Motor neuron (in vitro differentiated cells): ENCODE measurements at regions not wholly inside any gene's neighbourhood (a gene's known extent, or its start where the extent isn't known, plus 50 kb on each side); places are given as distances from the start of the nearest gene placed in this dataset.

Experiments
- ATAC-seq, 8 experiments: fragments of 200-7000 bp; cut with Tn5 transposase; replicated peaks in 6 of 8; 2 replicates each; pipeline ENCODE4 v1.8.0; 2021; ENCODE audit warnings: mild to moderate bottlenecking in 8 of 8, moderate library complexity in 8 of 8
- H3K27ac ChIP-seq, 2 donors: fragments of 250-450 bp; sonication (Bioruptor Pico); 2 replicates each; pipeline ENCODE4 v1.9.0; 2021; ENCODE audit warnings: antibody characterized with exemption in 2 of 2, mild to moderate bottlenecking in 2 of 2, moderate library complexity in 1 of 2
- H3K4me1 ChIP-seq, 2 donors: fragments of 250-450 bp; sonication (Bioruptor Pico); replicated peaks in 1 of 2; 2 replicates each; pipeline ENCODE4 v1.6.1; 2021; ENCODE audit warnings: antibody characterized with exemption in 2 of 2, mild to moderate bottlenecking in 2 of 2, moderate library complexity in 1 of 2
- H3K4me3 ChIP-seq, 5 donors: fragments of 250-450 bp; sonication (Bioruptor Pico); 2 replicates each; pipeline ENCODE4 v1.9.0; 2021; ENCODE audit warnings: antibody characterized with exemption in 5 of 5, mild to moderate bottlenecking in 5 of 5, moderate library complexity in 4 of 5
- WGBS, 10 experiments: fragments of 450-650 bp; shearing (Covaris generic); methylation state at CpG; one replicate each; pipeline ENCODE4 v1.0.0; 2022; 5-methylcytosine and 5-hydroxymethylcytosine counted together
- in situ Hi-C, 9 experiments: fragments of 400-800 bp; cut with MboI; loops; one replicate each; pipeline ENCODE4 v1.15.0; 2021; ENCODE audit warnings: low sequenced_read_pairs in 9 of 9, low pct_unique_long_range_greater_than_20kb in 2 of 9; ENCODE audit not compliant: unreplicated experiment in 9 of 9

DNA sequence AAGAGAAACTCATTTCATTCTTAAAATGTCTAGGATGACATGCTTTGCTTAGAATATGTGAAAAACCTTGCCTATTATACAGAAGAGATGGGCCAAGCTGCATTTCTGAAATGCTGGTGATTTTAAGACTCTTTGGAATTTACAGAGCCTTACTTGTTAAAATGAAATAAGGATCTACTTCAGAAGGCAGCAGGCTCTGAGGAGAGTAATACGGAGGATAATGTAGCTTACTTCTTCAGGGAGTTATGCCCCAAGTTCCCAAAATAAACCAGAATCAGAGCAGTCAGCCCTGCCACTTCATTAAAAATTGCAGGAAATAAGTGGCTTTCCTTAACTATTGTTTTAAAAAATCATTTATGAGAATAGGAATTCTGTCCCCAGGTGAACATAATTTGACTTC is 1000.3 kb upstream of the RAG2 start:
- Histone ChIP-seq H3K4me1 (no peaks in the 10 kb centered on the region), H3K27ac (no peak overlapping the region), H3K4me3 (no peak overlapping the region)
- in situ Hi-C loops = no loop called here
- no peak for ATAC-seq
- WGBS, 10 experiments = 0 to 100% (median 67%) methylated on average over 1 of the region's 1 CpG; no CpG with 5 or more reads in 3 of the 10 experiments

- Histone ChIP-seq H3K4me1 (no peaks in the 10 kb centered on the region), H3K4me3 (no peak overlapping the region), H3K27ac (no peak overlapping the region)
- in situ Hi-C loops = no loop called here
- no peak for ATAC-seq
- 0 to 67% (median 33%) methylated on average over 1 to 2 of the region's 2 CpGs; no CpG with 5 or more reads in 2 of the 10 experiments for WGBS, 10 experiments
These were observed 999.7 kb upstream of the RAG2 start for GRCh38 chr11:37597776-37598175.

DNA sequence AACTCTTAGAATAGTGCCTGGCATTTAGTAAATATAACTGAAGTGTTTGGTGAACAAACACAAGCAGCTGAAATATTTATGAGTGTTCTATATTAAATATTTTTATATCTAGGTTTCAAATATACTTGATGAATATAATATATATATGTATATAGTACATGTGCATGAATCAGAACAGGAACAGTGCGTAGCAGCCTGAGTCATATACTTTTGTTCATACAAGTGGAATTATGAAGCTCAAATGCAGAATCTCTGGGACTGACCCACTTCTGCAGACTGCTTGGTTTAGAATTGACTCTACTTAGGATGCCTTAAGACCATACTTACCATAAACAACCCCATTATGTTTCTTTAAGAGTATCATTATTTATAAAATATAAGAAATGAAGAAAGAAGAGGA is 997.8 kb upstream of the RAG2 start:
- no peak for ATAC-seq
- in situ Hi-C loops = no loop called here
- WGBS, 10 experiments = 0 to 100% (median 40%) methylated on average over 1 of the region's 1 CpG; no CpG with 5 or more reads in 5 of the 10 experiments

DNA sequence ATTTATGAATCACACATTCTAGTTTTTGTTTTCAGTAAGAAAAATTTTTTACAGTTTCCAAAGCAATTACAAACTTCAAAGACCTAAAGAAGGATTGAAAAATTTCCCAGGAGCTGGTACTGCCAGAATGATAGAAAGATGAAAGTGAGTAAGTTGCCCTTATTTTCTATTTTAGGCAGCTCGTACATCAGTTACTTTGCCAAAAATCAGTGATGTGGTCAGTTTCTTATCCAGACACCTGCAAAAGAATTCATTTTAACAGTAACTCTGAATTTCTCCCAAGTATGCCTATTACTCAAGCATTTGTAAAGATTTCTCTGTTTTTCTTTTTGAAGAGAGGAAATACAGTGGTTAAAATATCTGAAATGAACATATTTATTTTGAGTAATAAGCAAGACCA is 976.3 kb upstream of the RAG2 start:
- ATAC-seq = no peak
- Histone ChIP-seq H3K4me1 (peaks cover 0 to 9% of the 10 kb centered on the region in 2 donors), H3K27ac (no peak overlapping the region), H3K4me3 (no peak overlapping the region)
- in situ Hi-C loops = no loop called here
- WGBS, 10 experiments = 0 to 100% (median 96%) methylated on average over 1 of the region's 1 CpG; no CpG with 5 or more reads in 2 of the 10 experiments

More for the DNA sequence above, 997.8 kb upstream of the RAG2 start:
- Histone ChIP-seq H3K4me1 (no peaks in the 10 kb centered on the region), H3K4me3 (no peak overlapping the region), H3K27ac (no peak overlapping the region)

DNA sequence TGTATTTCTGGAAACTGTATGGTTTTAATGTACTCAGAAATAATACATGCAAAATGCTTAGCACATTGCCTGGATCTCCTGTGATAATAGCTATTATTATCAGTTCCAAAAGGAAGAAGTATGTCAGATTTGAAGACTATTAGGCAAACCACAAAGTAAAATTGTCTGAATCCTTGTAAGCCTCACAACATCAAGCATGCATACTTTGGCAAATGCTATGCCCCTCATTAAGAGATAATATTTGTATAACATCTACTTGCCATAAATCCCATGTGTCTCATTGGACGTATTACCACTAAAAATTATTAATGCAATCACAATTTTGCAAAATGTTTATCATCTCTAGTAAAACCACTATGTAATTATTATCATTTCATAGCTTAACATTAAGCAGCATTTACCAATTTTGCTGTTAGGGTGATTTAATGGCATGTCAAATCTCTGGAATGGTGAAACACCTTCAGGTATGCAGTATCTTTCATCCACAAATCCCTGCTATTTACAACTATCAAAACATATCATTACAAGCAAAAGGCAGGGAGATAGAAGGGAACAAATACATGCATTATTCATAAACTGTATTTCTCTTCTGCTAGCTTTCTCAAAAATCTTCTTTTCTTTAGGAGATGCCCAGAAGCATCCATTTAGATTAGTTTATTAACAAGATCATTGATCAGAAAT is 974.6 kb upstream of the RAG2 start:
- Histone ChIP-seq H3K4me3 (no peak overlapping the region), H3K4me1 (peaks cover 0 to 9% of the 10 kb centered on the region in 2 donors), H3K27ac (no peak overlapping the region)
- in situ Hi-C loops = no loop called here
- 0 to 100% (median 45%) methylated on average over 1 of the region's 1 CpG; no CpG with 5 or more reads in 2 of the 10 experiments for WGBS, 10 experiments
- no peak for ATAC-seq

DNA sequence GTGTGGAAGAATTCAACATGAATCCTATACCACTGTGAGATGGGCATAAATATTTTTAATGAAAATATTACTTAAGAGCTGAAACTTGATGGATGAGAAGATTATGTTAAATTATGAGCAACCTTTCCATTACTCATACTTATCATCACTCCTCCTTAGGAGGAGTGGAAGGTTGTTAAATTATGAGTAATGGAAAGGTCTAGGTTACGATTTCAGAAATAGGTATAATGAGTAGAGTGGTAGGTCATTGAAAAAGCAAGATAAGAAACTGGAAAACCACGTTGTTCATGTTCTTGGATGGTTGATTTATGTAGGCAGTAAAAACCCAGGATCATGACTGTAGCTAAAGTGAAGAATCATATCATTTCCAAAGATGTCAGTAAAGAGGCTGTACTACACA is 973.2 kb upstream of the RAG2 start:
- H3K4me3 ChIP-seq = no peak overlapping the region
- ATAC-seq = peak in 4 of 8 experiments; percentile 61 to 76 (median 71)
- H3K4me1 ChIP-seq = peaks cover 0 to 9% of the 10 kb centered on the region in 2 donors
- H3K27ac ChIP-seq = no peak overlapping the region
- 0 to 79% (median 52%) methylated on average over 1 to 2 of the region's 2 CpGs; no CpG with 5 or more reads in 1 of the 10 experiments for WGBS, 10 experiments
- in situ Hi-C loops = no loop called here

GRCh38 chr11:37560991-37561390 is 963.0 kb upstream of the RAG2 start:
- ATAC-seq = no peak
- H3K4me3 ChIP-seq = no peak overlapping the region
- no peak overlapping the region for H3K27ac ChIP-seq
- no peaks in the 10 kb centered on the region for H3K4me1 ChIP-seq
- 0 to 100% (median 45%) methylated on average over 1 to 2 of the region's 2 CpGs; no CpG with 5 or more reads in 2 of the 10 experiments for WGBS, 10 experiments
- in situ Hi-C loops = no loop called here

DNA sequence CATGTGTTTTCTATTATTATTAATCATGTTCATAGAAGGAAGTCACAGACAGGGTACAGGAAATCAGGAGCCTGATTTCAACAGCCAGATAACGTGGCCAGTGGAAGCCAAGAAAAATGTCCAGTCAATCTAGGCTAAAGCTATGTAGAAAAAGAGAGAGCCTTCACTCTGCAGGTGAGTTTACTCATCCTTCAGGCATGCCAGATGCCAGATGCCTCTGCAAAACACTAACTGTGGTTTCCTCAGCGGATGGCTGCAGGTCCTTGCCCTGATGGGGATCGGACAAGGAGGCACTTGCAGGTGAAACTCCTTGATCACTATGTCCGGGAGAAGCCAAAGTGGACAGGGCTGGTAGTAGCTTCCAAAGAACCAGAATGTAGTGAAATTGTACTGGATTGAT is 962.3 kb upstream of the RAG2 start:
- no peak overlapping the region for H3K4me3 ChIP-seq
- in situ Hi-C loops = no loop called here
- WGBS, 10 experiments = 0 to 83% (median 28%) methylated on average over 1 to 3 of the region's 4 CpGs; no CpG with 5 or more reads in 2 of the 10 experiments
- H3K4me1 ChIP-seq = no peaks in the 10 kb centered on the region
- H3K27ac ChIP-seq = no peak overlapping the region
- no peak for ATAC-seq

DNA sequence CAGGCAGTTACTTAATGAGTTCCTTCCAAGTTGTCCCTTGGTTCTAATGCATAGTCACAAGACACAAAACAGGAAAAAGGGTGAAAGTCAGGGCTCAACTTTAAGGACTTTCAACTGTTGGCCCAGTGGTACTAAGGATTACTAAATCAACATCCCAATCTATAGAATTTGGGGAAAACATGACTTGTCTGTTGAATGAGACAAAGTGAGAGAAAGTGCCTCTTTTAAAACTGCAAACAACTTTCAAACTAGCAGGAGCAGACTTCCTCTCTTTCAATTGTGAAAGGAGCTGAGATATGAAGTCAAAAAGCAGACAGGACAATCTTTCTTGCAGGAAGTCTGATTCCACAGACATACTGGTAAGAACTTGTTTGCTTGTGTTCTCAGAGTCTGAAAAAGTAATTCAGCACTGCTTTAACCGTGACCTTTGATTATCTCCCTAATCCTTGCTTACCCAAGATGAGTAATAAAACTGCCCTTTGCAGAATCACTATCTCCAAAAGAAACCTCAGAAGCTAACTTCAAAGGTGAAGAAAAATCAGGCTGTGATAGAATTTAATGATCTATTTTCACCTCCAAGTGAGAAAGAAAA is 960.7 kb upstream of the RAG2 start:
- no peak for ATAC-seq
- no peak overlapping the region for H3K27ac ChIP-seq
- 0 to 100% (median 48%) methylated on average over 1 of the region's 1 CpG; no CpG with 5 or more reads in 2 of the 10 experiments for WGBS, 10 experiments
- no peak overlapping the region for H3K4me3 ChIP-seq
- in situ Hi-C loops = no loop called here
- no peaks in the 10 kb centered on the region for H3K4me1 ChIP-seq

DNA sequence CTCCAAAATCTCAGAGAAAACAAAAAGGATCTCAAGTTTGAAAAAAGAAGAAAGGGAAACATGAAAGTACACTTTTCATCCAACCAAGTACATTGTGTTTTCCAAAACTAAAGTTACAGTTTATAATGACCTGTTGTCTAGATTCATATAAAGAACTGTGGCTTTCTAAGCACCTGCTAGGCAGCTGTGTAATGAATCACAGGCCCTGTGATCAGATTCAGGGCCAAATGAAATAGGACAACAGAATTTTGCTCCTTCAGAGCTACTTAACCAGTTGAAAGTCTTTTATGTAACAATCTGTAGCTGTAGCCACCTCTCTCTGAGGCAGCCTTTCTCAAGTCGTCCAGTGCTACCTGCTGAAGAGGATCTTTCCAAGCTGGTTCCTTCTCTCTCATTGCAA is 960.0 kb upstream of the RAG2 start:
- 0 to 100% (median 0%) methylated on average over 1 of the region's 1 CpG; no CpG with 5 or more reads in 3 of the 10 experiments for WGBS, 10 experiments
- Histone ChIP-seq H3K4me1 (no peaks in the 10 kb centered on the region), H3K4me3 (no peak overlapping the region), H3K27ac (no peak overlapping the region)
- in situ Hi-C loops = no loop called here
- no peak for ATAC-seq

DNA sequence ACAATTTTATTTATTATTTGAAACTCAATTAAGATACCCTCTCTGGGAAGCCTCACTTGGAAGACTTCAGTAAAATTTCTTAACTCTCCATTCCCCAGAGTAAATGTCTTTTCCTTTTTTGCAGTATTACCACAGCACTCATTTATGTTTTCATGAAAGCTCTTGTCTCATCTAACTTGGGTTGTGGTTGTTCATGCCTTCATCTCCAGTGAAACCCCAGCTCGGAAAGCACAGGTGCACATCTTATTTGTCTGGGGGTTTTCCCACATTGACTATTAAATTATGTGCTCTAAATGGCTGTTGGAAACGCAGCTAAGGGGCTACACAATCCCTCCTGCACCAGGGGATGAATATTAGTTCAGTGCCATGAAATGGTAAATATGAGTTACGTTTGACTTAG is 954.2 kb upstream of the RAG2 start:
- in situ Hi-C loops = no loop called here
- no peak for ATAC-seq
- 6 to 90% (median 55%) methylated on average over 1 to 3 of the region's 3 CpGs; no CpG with 5 or more reads in 2 of the 10 experiments for WGBS, 10 experiments

DNA sequence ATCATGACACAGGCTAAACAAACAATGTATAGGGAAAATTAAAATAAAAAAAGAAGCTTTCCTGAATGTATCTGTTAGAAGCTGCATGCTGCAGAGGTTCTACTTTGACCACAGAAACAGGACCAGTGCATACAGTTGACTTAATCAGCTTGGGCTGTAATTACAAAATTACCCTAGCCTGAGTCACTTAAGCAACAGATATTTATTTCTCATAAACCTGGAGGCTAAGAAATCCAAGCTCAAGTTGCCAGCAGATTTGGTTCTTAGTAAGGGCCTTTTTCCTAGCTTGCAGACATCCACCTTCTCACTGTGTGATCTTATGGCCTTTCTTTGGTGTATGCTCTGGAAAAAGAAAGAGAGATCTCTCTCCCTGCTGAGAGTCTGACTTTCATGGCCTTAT is 946.5 kb upstream of the RAG2 start:
- no peak for ATAC-seq

More for the DNA sequence above, 954.2 kb upstream of the RAG2 start:
- no peak overlapping the region for H3K27ac ChIP-seq
- H3K4me1 ChIP-seq = no peaks in the 10 kb centered on the region
- no peak overlapping the region for H3K4me3 ChIP-seq

DNA sequence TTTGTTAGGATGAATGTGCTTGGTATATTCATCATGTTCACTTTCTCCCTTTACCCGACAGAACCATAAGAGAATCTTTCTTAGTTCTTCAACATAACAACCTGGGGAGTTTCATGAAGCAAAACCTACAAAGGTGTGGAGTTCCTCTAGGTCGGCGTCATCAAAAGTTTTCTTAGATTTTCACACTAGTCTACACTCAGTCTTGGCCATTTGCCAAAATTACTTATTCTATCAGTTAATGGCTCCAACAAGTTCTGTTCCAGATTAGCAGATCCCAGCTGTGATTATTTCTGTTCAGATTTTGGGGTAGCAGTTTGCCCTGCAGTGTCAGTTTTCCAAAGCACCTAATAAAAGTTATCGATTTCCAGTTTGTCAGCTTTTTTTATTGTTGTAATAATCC is 935.8 kb upstream of the RAG2 start:
- H3K4me3 ChIP-seq = no peak overlapping the region
- in situ Hi-C loops = no loop called here
- no peak for ATAC-seq
- WGBS, 10 experiments = 0 to 100% (median 66%) methylated on average over 1 to 4 of the region's 4 CpGs; no CpG with 5 or more reads in 2 of the 10 experiments
- H3K27ac ChIP-seq = no peak overlapping the region
- H3K4me1 ChIP-seq = no peaks in the 10 kb centered on the region

More for the DNA sequence above, 946.5 kb upstream of the RAG2 start:
- H3K27ac ChIP-seq = no peak overlapping the region
- H3K4me3 ChIP-seq = no peak overlapping the region
- H3K4me1 ChIP-seq = no peaks in the 10 kb centered on the region
- in situ Hi-C loops = no loop called here

DNA sequence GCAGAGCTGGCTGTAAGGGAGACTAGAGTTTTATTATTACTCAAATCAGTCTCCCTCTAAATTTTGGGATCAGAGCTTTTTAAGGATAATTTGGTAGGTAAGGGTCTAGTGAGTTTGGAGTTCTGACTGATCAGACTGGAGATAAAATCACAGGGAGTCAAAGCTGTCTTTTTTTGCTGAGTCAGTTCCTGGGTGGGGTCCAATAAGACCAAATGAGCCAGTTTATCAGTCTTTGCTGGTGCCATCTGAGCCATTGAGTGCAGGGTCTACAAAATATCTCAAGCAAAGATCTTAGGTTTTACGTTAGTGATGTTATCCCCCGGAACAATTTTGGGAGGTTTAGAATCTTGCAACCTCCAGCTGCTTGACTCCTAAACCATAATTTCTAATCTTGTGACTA is 935.1 kb upstream of the RAG2 start:
- no peak for ATAC-seq
- Histone ChIP-seq H3K4me3 (no peak overlapping the region), H3K27ac (no peak overlapping the region), H3K4me1 (no peaks in the 10 kb centered on the region)
- in situ Hi-C loops = no loop called here
- WGBS, 10 experiments = 0 to 100% (median 44%) methylated on average over 1 to 2 of the region's 2 CpGs; no CpG with 5 or more reads in 3 of the 10 experiments
